Tibial artery (tissue), 4 donors: ENCODE measurements at regions not wholly inside any gene's neighbourhood (a gene's known extent, or its start where the extent isn't known, plus 50 kb on each side); places are given as distances from the start of the nearest gene placed in this dataset.

ENCODE experiments used
- DNase-seq, 2 donors: peaks; one replicate each; pipeline ENCODE4 v3.0.0-alpha.2; 2019
- H3K27ac ChIP-seq, 2 donors: fragments of 200-600 bp; sonication (generic) in 1 of 2; 1 replicate in 1 of 2; 2 replicates in 1 of 2; pipeline ENCODE4 v1.5.1; 2018 to 2019; ENCODE audit warnings: mild to moderate bottlenecking in 1 of 2
- H3K27me3 ChIP-seq, 2 donors: fragments of 200-600 bp; sonication (generic) in 1 of 2; one replicate each; pipeline versions ENCODE4 v1.5.1 to v1.6.0; 2016 to 2019
- H3K36me3 ChIP-seq, 3 donors: fragments of 200-600 bp; sonication (generic) in 2 of 3; one replicate each; pipeline ENCODE4 v1.5.1; 2016 to 2019; ENCODE audit warnings: mild to moderate bottlenecking in 2 of 3
- H3K4me1 ChIP-seq, 4 donors: fragments of 200-600 bp; sonication (generic) in 2 of 4; 1 replicate in 3 of 4; 2 replicates in 1 of 4; pipeline ENCODE4 v1.5.1; 2016 to 2019
- H3K4me3 ChIP-seq, 2 donors: fragments of 200-600 bp; sonication (generic) in 1 of 2; 1 replicate in 1 of 2; 2 replicates in 1 of 2; pipeline ENCODE4 v1.5.1; 2018 to 2019; ENCODE audit warnings: mild to moderate bottlenecking in 2 of 2
- H3K9me3 ChIP-seq, 3 donors: fragments of 200-600 bp; sonication (generic) in 1 of 3; one replicate each; pipeline ENCODE4 v1.5.1; 2016 to 2019
- intact Hi-C: fragments of 100-400 bp; cut with DNase I; formaldehyde crosslinking; loops from one replicate; pipeline ENCODE4 v1.15.0; 2023; ENCODE audit warnings: low total_unique reads
- TF ChIP-seq, protein P1 (sequence below), 2 experiments: fragments of 200-600 bp in 1 of 2; fragments of 450-650 bp in 1 of 2; IDR thresholded peaks; one replicate each; pipeline ENCODE4 v1.5.1; 2017 to 2019; ENCODE audit warnings: antibody characterized with exemption in 2 of 2, mild to moderate bottlenecking in 1 of 2, moderate library complexity in 1 of 2

- peaks cover 0 to under 1% (median 0%) of the 10 kb centered on the region in 3 donors for H3K36me3 ChIP-seq
- peaks cover 0 to 34% (median 24%) of the 10 kb centered on the region in 4 donors for H3K4me1 ChIP-seq
- TF ChIP-seq, protein P1, sequence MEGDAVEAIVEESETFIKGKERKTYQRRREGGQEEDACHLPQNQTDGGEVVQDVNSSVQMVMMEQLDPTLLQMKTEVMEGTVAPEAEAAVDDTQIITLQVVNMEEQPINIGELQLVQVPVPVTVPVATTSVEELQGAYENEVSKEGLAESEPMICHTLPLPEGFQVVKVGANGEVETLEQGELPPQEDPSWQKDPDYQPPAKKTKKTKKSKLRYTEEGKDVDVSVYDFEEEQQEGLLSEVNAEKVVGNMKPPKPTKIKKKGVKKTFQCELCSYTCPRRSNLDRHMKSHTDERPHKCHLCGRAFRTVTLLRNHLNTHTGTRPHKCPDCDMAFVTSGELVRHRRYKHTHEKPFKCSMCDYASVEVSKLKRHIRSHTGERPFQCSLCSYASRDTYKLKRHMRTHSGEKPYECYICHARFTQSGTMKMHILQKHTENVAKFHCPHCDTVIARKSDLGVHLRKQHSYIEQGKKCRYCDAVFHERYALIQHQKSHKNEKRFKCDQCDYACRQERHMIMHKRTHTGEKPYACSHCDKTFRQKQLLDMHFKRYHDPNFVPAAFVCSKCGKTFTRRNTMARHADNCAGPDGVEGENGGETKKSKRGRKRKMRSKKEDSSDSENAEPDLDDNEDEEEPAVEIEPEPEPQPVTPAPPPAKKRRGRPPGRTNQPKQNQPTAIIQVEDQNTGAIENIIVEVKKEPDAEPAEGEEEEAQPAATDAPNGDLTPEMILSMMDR (IDR thresholded peaks at IDR 0.05) = no peak
- H3K4me3 ChIP-seq = no peak overlapping the region
- no peaks in the 10 kb centered on the region for H3K27me3 ChIP-seq
- no peaks in the 10 kb centered on the region for H3K9me3 ChIP-seq
- intact Hi-C loops = loop anchor here (10.0 kb wide), 1 partner anchor 203 kb away; no protein-coding TSS in a partner anchor
- no peak for DNase-seq
- peak overlapping the region; percentile 66 to 68 for H3K27ac ChIP-seq
Measured at GRCh38 chr3:124557433-124558232, 172.6 kb upstream of the UMPS start.

DNA sequence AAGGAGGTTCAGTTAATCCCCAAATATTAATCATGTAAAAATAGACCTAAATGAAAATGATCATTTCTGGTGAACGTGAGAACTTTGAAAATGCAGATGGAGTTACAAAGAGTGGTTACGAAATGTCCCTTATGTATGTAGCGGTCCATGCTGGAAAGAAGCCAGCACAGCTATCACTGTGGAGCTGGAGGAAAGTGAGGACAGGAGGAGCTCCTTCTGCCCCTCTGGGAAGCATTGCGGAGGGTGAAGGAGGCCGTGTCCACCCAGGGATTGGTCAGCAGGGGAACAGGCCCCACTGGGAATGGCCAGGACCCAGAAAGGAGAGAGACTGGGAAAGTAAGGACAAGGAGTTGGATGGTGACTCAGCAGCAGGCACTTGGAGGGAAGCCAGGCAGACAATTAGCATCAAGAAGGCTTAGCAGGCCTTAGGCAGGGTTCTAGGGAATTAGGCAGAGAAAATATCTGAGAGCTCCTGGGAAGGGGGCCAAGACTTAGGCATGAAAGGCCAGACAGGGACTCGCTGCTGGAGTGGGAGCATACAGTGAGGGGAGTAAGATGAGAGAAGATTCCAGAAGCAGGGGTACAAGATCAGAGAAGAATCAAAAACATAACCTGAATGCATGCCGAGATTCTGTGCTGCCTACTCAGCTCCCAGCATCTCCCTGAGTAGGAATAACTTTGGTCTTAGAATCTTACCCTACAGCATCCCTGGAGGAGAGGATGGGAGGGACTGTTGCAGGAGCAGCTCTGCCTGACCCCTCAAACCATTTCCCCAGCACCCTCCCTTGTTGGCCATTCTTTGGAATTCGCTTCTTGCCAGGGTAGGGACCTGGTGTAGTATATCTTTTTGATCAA is 171.0 kb upstream of the UMPS start:
- Histone ChIP-seq H3K9me3 (no peaks in the 10 kb centered on the region), H3K4me1 (peaks cover 0 to 34% (median 24%) of the 10 kb centered on the region in 4 donors), H3K36me3 (peaks cover 0 to 10% (median 9%) of the 10 kb centered on the region in 3 donors), H3K27ac (peak overlapping the region; percentile 66 to 68), H3K27me3 (no peaks in the 10 kb centered on the region), H3K4me3 (no peak overlapping the region)
- peak; percentile 86 to 97 for DNase-seq
- TF ChIP-seq, protein P1 (IDR thresholded peaks at IDR 0.05) = no peak
- intact Hi-C loops = loop anchor here (10.0 kb wide), 1 partner anchor 204 kb away; no protein-coding TSS in a partner anchor

DNA sequence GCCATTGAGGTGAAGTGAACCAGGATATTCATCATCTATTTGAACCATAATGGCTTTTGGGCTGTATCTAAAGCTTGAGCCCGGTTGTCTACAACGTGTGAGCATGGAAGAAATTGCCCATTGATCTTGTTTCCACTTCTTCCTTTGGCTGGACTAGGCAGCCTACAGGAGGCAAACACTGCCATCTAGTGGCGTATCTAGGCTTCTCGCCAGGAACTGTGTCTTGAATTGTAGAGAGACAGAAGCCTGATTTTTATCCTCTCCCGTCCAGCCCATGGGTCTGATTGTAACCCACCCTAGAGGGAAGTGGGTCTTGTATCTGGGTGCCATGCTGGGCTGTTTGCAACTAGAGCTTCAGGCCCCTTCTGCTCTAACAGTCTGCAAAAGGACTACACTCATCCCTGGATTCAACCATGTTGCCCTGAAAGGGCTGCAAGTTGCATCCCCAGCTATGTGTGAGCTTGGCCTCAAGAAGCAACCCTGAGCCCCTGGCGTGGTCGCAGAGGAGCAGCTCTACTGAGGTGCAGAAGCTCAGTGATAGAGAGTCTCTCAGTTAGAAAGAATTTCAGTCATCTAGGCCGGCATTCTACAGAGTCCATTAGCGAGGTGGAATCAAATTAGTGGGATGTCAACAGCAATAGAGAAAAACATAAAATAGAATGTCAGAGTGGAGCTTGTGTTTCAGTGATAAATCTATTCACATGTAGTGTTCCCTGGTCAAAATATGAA is 170.2 kb upstream of the UMPS start:
- H3K27me3 ChIP-seq = no peaks in the 10 kb centered on the region
- peaks cover 0 to 37% (median 24%) of the 10 kb centered on the region in 4 donors for H3K4me1 ChIP-seq
- intact Hi-C loops = loop anchor here (10.0 kb wide), 2 partner anchors 205 to 345 kb away; no protein-coding TSS in a partner anchor
- H3K4me3 ChIP-seq = no peak overlapping the region
- TF ChIP-seq, protein P1 (IDR thresholded peaks at IDR 0.05) = peak; percentile 76 to 87
- H3K27ac ChIP-seq = peak overlapping the region; percentile 22 to 66
- no peaks in the 10 kb centered on the region for H3K9me3 ChIP-seq
- DNase-seq = peak; percentile 74 to 78
- H3K36me3 ChIP-seq = peaks cover 0 to 10% (median 9%) of the 10 kb centered on the region in 3 donors

GRCh38 chr3:124560666-124561215 is 169.5 kb upstream of the UMPS start:
- H3K27me3 ChIP-seq = no peaks in the 10 kb centered on the region
- DNase-seq = no peak
- H3K27ac ChIP-seq = peak overlapping the region in 1 of 2 donors; percentile 66
- H3K9me3 ChIP-seq = no peaks in the 10 kb centered on the region
- peaks cover 0 to 37% (median 25%) of the 10 kb centered on the region in 4 donors for H3K4me1 ChIP-seq
- H3K36me3 ChIP-seq = peaks cover 0 to 10% (median 9%) of the 10 kb centered on the region in 3 donors
- TF ChIP-seq, protein P1 (IDR thresholded peaks at IDR 0.05) = no peak
- H3K4me3 ChIP-seq = no peak overlapping the region
- intact Hi-C loops = loop anchor here (10.0 kb wide), 1 partner anchor 344 kb away; no protein-coding TSS in a partner anchor
